Common myeloid progenitor, CD34-positive (primary cell): ENCODE measurements at regions not wholly inside any gene's neighbourhood (a gene's known extent, or its start where the extent isn't known, plus 50 kb on each side); places are given as distances from the start of the nearest gene placed in this dataset.
"Not testable (repeated sequence)": the region's sequence is repeated elsewhere in the genome, so short reads cannot be mapped to it uniquely, and the experiment has no call there.

Experiments
- CTCF ChIA-PET: fragments of 350-600 bp; sonication (Branson Sonifier 250); formaldehyde crosslinking; loops from one replicate; lab custom pipeline; 2021; ENCODE audit warnings: antibody characterized with exemption; lab: Charles Lee
- POLR2A ChIA-PET: fragments of 350-600 bp; sonication (Branson Sonifier 250); formaldehyde crosslinking; loops from one replicate; lab custom pipeline; 2021; ENCODE audit warnings: antibody characterized with exemption; lab: Charles Lee
- DNase-seq, 3 donors: peaks; one replicate each; pipeline versions ENCODE4 v3.0.0 to v3.0.0-alpha.2; 2013
- H3K27ac ChIP-seq, 2 experiments: 1 replicate in 1 of 2; 2 replicates in 1 of 2; pipeline ENCODE4 v1.7.0; 2013; ENCODE audit warnings: inconsistent platforms in 2 of 2, low read length in 2 of 2, mild to moderate bottlenecking in 2 of 2, low read depth in 1 of 2, moderate library complexity in 1 of 2; ENCODE audit not compliant: severe bottlenecking in 2 of 2, insufficient read depth in 1 of 2, poor library complexity in 1 of 2
- H3K27me3 ChIP-seq, 5 experiments: replicated peaks in 2 of 5; 1 replicate in 3 of 5; 2 replicates in 2 of 5; pipeline versions ENCODE4 v1.6.1 to v1.7.0; 2013; ENCODE audit warnings: low read length in 4 of 5, mild to moderate bottlenecking in 2 of 5, moderate library complexity in 2 of 5, inconsistent platforms in 1 of 5; ENCODE audit not compliant: insufficient read depth in 5 of 5, control insufficient read depth in 4 of 5
- H3K36me3 ChIP-seq, 4 experiments: 1 replicate in 2 of 4; 2 replicates in 2 of 4; pipeline versions ENCODE4 v1.6.1 to v1.7.0; 2013; ENCODE audit warnings: low read length in 3 of 4, control low read depth in 1 of 4, mild to moderate bottlenecking in 1 of 4; ENCODE audit not compliant: control insufficient read depth in 4 of 4, insufficient read depth in 4 of 4
- H3K4me1 ChIP-seq, 4 experiments: 1 replicate in 3 of 4; 2 replicates in 1 of 4; pipeline versions ENCODE4 v1.6.1 to v1.7.1; 2013; ENCODE audit warnings: low read length in 3 of 4, mild to moderate bottlenecking in 3 of 4, control low read depth in 1 of 4, inconsistent platforms in 1 of 4, moderate library complexity in 1 of 4; ENCODE audit not compliant: control insufficient read depth in 4 of 4, insufficient read depth in 4 of 4; ENCODE audit errors: control extremely low read depth in 1 of 4
- H3K4me3 ChIP-seq, 7 experiments: 1 replicate in 4 of 7; 2 replicates in 3 of 7; pipeline versions ENCODE4 v1.5.1 to v1.7.0; 2013; ENCODE audit warnings: mild to moderate bottlenecking in 7 of 7, low read length in 6 of 7, moderate library complexity in 6 of 7, inconsistent platforms in 2 of 7, low read depth in 2 of 7, control low read depth in 1 of 7; ENCODE audit not compliant: insufficient read depth in 4 of 7, control insufficient read depth in 1 of 7; ENCODE audit errors: extremely low read depth in 1 of 7
- H3K9me3 ChIP-seq, 5 experiments: 1 replicate in 4 of 5; 2 replicates in 1 of 5; pipeline versions ENCODE4 v1.6.1 to v1.7.1; 2013; ENCODE audit warnings: low read length in 4 of 5, mild to moderate bottlenecking in 2 of 5, inconsistent platforms in 1 of 5, low read depth in 1 of 5, moderate library complexity in 1 of 5; ENCODE audit not compliant: control insufficient read depth in 4 of 5, insufficient read depth in 2 of 5; ENCODE audit errors: control extremely low read depth in 1 of 5
- WGBS: methylation state at CpG from one replicate; pipeline ENCODE4 v1.1.5; 2013; ENCODE audit not compliant: insufficient coverage; 5-methylcytosine and 5-hydroxymethylcytosine counted together

- CTCF ChIA-PET: no interaction called here
- Histone ChIP-seq H3K27ac (no peak overlapping the region), H3K4me1 (peaks cover 3 to 28% (median 17%) of the 10 kb centered on the region in 4 experiments), H3K9me3 (no peaks in the 10 kb centered on the region), H3K4me3 (peak overlapping the region in 1 of 7 experiments; percentile 19), H3K36me3 (no peaks in the 10 kb centered on the region), H3K27me3 (peaks cover 0 to 46% (median 17%) of the 10 kb centered on the region in 5 experiments)
- 80% methylated on average over 1 of the region's 4 CpGs for WGBS
- DNase-seq: peak in 2 of 3 donors; percentile 6 to 17
- POLR2A ChIA-PET: no interaction called here
Observed at GRCh38 chr7:23894892-23895569, 185.0 kb downstream of the STK31 start.

DNA sequence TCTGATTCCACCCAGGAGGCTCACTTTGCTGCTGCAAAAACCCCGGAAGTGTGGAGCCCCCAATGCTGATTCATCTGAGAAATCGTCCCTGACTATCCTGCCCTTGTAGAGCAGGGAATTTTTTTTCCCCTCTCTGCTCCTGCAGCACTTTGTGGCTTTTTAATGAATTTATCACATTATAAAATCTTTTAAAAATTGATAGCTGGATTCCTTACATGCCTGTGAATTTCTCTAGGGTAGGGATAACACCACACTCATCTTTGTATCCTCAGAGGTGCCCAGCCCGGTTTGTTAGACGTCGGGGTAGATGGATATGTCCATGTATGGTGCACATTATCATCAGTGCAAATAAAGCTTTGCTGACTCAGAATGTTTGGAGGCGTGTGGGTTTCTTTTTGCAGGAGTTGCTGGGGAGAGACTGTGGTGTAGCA is 185.7 kb downstream of the STK31 start:
- no peaks in the 10 kb centered on the region for H3K9me3 ChIP-seq
- POLR2A ChIA-PET: no interaction called here
- WGBS: 83% methylated on average over 1 of the region's 6 CpGs
- CTCF ChIA-PET: no interaction called here
- H3K27me3 ChIP-seq: peaks cover 0 to 40% (median 15%) of the 10 kb centered on the region in 5 experiments
- peaks cover 3 to 28% (median 17%) of the 10 kb centered on the region in 4 experiments for H3K4me1 ChIP-seq
- H3K36me3 ChIP-seq: no peaks in the 10 kb centered on the region
- H3K4me3 ChIP-seq: no peak overlapping the region
- DNase-seq: no peak
- H3K27ac ChIP-seq: no peak overlapping the region

GRCh38 chr7:23898619-23899018 is 188.6 kb downstream of the STK31 start:
- Histone ChIP-seq H3K27ac (no peak overlapping the region), H3K4me3 (no peak overlapping the region), H3K36me3 (no peaks in the 10 kb centered on the region), H3K27me3 (peaks cover 0 to 24% (median 5%) of the 10 kb centered on the region in 5 experiments), H3K9me3 (no peaks in the 10 kb centered on the region), H3K4me1 (peaks cover 3 to 23% (median 17%) of the 10 kb centered on the region in 4 experiments)
- POLR2A ChIA-PET: no interaction called here
- CTCF ChIA-PET: interaction anchor here (0.6 kb wide), 1 partner anchor 561 kb away, joined by 3 read pairs; no protein-coding TSS in a partner anchor
- no peak for DNase-seq

DNA sequence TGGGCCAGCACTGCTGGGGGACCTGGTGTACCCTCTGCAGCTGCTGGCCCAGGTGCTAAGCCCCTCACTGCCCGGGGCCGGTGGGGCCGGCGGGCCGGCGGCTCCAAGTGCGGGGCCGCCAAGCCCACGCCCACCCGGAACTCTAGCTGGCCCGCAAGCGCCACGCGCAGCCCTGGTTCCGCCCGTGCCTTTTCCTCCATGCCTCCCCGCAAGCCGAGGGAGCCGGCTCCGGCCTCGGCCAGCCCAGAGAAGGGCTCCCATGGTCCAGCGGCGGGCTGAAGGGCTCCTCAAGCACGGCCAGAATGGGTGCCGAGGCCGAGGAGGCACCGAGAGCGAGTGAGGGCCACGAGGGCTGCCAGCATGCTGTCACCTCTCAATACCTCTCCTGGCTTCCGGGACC is 194.9 kb downstream of the STK31 start:
- CTCF ChIA-PET, POLR2A ChIA-PET, H3K4me3 ChIP-seq, H3K9me3 ChIP-seq, H3K27ac ChIP-seq, H3K36me3 ChIP-seq, H3K4me1 ChIP-seq, DNase-seq: not testable (repeated sequence)
- WGBS: 96% methylated on average over 18 of the region's 30 CpGs
- peaks cover 0 to 24% (median 9%) of the 10 kb centered on the region in 5 experiments for H3K27me3 ChIP-seq

DNA sequence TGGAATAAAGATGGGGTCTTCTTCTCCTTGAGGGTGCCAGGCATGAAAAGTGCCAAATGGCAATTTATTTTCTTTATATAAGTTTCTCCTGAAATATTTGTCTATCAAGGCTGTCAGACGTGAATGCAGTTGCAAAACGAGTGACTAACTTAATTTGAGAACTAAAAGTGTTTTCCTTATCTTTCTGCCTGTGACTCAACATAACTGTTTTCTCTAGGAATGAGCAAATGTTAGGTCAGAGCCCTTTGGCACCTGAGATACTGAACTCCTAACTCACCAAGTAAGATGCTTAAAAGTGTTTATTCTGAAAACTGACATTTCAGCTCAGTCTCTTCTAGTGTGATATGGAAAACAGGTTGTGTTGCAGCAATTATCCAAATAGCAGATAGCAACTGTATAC is 197.0 kb downstream of the STK31 start:
- no peaks in the 10 kb centered on the region for H3K36me3 ChIP-seq
- H3K9me3 ChIP-seq: peaks cover 0 to 2% (median 0%) of the 10 kb centered on the region in 5 experiments
- peaks cover 0 to 24% (median 10%) of the 10 kb centered on the region in 5 experiments for H3K27me3 ChIP-seq
- 80% methylated on average over 1 of the region's 2 CpGs for WGBS
- DNase-seq: no peak
- H3K27ac ChIP-seq: no peak overlapping the region
- CTCF ChIA-PET: no interaction called here
- H3K4me3 ChIP-seq: no peak overlapping the region
- H3K4me1 ChIP-seq: no peaks in the 10 kb centered on the region
- POLR2A ChIA-PET: no interaction called here

DNA sequence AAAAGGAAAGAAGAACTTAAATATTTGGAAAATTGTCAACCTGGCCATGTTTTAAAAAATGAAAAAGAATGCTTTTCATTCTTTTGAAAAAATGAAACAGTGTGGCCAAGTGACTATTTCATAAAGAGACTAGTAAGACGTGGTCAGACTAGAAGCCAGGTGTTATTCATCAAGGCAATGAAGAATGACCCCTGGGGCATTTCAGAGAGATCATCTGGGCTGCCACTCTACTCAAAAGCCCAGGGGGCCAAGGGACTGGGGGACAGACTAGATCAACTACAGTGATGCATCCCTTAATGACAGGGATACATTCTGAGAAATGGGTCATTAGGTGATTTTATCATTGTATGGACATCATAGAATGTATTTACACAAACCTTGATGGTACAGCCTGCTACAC is 199.4 kb downstream of the STK31 start:
- Histone ChIP-seq H3K4me1 (no peaks in the 10 kb centered on the region), H3K36me3 (no peaks in the 10 kb centered on the region), H3K27ac (no peak overlapping the region), H3K9me3 (peaks cover 0 to 3% (median 0%) of the 10 kb centered on the region in 5 experiments), H3K27me3 (peaks cover 0 to 14% (median 8%) of the 10 kb centered on the region in 5 experiments), H3K4me3 (no peak overlapping the region)
- 80% methylated on average over 1 of the region's 1 CpG for WGBS
- CTCF ChIA-PET: no interaction called here
- POLR2A ChIA-PET: no interaction called here
- DNase-seq: no peak

- peaks cover 0 to 12% (median 5%) of the 10 kb centered on the region in 5 experiments for H3K27me3 ChIP-seq
- DNase-seq: no peak
- H3K4me3 ChIP-seq: no peak overlapping the region
- no peak overlapping the region for H3K27ac ChIP-seq
- H3K4me1 ChIP-seq: no peaks in the 10 kb centered on the region
- H3K36me3 ChIP-seq: no peaks in the 10 kb centered on the region
- CTCF ChIA-PET: no interaction called here
- POLR2A ChIA-PET: no interaction called here
- H3K9me3 ChIP-seq: peaks cover 0 to 3% (median 0%) of the 10 kb centered on the region in 5 experiments
- WGBS: 93% methylated on average over 2 of the region's 2 CpGs
Observed at GRCh38 chr7:23912065-23912464, 202.0 kb downstream of the STK31 start.
